22Rv1 (cell line): ENCODE measurements at regions not wholly inside any gene's neighbourhood (a gene's known extent, or its start where the extent isn't known, plus 50 kb on each side); places are given as distances from the start of the nearest gene placed in this dataset.
"Not testable (repeated sequence)": the region's sequence is repeated elsewhere in the genome, so short reads cannot be mapped to it uniquely, and the experiment has no call there.

Experiments used
- H3K27ac ChIP-seq: fragments of 450-650 bp; 2 replicates; pipeline ENCODE4 v1.5.1; 2017
- TF ChIP-seq, protein P1 (sequence below): fragments of 450-650 bp; IDR thresholded peaks from 2 replicates; pipeline ENCODE4 v1.5.1; 2017; ENCODE audit warnings: mild to moderate bottlenecking

DNA sequence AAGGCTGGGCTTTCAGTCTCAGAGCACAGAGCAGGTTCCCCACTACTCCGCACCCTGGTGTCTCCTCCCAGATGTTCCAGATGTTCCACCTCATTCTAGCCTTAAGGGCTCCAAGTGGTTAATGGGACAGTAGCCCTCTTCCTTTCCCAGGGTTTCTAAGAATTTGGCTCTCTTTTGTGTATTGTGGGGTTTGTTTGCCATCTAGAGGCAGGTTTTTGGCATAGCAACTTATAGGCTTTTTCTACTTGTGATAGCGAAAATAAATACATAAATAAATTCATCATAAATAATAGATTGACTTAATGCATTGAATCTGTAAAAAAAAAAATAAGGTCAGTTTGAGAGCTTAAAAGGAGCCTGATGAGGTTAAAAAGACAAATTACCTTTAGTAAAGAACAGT is 86.1 kb upstream of the XKR3 start:
- not testable (repeated sequence) for H3K27ac ChIP-seq
- TF ChIP-seq, protein P1, sequence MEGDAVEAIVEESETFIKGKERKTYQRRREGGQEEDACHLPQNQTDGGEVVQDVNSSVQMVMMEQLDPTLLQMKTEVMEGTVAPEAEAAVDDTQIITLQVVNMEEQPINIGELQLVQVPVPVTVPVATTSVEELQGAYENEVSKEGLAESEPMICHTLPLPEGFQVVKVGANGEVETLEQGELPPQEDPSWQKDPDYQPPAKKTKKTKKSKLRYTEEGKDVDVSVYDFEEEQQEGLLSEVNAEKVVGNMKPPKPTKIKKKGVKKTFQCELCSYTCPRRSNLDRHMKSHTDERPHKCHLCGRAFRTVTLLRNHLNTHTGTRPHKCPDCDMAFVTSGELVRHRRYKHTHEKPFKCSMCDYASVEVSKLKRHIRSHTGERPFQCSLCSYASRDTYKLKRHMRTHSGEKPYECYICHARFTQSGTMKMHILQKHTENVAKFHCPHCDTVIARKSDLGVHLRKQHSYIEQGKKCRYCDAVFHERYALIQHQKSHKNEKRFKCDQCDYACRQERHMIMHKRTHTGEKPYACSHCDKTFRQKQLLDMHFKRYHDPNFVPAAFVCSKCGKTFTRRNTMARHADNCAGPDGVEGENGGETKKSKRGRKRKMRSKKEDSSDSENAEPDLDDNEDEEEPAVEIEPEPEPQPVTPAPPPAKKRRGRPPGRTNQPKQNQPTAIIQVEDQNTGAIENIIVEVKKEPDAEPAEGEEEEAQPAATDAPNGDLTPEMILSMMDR: peak; percentile 44

DNA sequence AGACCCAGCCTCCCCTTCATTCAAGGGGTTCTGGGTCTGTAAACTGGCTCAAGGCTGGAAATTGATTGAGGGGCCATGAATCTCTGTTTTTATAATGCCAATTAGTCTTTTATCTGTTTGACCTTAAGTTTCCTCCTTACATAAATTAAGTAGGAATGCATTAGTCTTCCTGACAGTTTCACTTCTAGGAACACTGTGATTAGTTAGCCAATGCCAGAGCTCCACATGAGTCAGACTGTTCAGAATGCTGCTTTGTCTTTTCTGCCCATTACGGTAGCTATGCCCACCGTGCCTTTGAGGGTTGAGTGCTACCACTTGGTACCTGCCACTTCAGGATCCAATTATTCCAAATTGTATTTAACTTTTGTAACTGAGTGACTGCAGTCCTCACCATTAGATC is 76.8 kb upstream of the XKR3 start:
- H3K27ac ChIP-seq: not testable (repeated sequence)

DNA sequence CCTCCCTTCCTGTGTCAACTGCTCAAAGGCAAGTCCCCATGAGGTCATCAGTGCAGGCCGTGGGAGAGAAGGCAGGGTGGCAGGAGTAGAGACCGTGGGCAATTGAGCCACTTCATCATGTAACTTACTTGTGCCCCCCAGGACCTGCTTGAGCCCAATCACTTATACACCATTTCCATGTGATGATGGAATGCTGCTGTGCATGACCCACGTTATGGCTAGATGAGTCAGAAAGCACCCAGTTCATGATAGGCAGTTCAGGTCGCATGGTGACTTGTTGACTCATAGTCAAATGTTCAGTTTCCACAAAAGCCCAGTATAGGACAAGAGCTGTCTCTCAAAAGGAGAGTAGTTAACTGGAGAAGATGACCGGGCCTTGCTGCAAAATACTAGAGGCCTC is 76.4 kb upstream of the XKR3 start:
- not testable (repeated sequence) for H3K27ac ChIP-seq

DNA sequence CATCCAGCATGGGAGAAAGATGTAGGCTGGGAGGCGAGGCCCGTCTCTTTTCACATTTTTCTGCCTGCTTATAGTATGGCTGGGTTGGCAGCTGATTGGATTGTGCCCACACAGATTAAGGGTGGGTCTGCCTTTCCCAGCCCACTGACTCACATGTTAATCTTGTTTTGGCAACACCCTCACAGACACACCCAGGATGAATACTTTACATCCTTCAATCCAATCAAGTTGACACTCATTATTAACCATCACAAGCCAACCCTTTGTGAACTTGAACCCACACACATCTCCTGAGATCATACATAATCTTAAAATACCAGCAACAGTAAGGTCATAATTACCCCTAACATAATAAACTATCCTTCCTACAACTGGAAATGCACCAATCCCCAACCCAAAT is 74.1 kb upstream of the XKR3 start:
- H3K27ac ChIP-seq: not testable (repeated sequence)

DNA sequence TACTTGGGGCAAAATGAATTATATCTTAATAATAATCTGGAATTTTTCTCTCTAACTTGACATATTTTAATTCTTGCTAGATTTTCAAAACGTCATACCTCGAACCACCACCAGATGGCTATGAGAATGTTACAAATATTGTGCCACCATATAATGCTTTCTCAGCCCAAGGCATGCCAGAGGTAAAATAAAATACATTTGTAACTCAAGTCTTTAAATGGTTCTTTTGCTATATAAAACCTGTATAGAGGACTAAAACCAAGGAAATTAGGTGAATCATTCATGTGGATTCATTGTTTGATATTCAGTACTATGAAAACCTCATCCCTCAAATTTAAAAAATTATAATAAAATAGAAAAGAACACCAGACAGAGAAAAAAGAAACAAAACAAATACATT is 72.2 kb upstream of the XKR3 start:
- TF ChIP-seq, protein P1: peak; percentile 32
- not testable (repeated sequence) for H3K27ac ChIP-seq

DNA sequence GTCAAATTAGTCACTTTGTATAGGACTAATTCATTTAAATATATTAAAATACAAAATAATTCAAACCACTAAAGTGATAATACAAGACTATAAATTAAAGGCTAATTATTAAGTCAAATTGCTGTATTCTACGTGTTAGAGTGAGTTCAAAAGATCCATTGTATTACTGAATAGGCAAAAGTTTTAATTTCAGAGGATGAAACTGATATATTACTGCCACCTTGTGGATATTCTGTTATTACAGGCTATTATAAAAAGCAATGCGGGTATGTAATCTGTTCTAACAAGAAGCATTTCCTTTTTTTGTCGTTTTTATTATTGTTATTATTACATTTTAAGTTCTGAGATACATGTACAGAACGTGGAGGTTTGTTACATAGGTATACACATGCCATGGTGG is 66.7 kb upstream of the XKR3 start:
- TF ChIP-seq, protein P1: peak; percentile 36
- H3K27ac ChIP-seq: not testable (repeated sequence)

DNA sequence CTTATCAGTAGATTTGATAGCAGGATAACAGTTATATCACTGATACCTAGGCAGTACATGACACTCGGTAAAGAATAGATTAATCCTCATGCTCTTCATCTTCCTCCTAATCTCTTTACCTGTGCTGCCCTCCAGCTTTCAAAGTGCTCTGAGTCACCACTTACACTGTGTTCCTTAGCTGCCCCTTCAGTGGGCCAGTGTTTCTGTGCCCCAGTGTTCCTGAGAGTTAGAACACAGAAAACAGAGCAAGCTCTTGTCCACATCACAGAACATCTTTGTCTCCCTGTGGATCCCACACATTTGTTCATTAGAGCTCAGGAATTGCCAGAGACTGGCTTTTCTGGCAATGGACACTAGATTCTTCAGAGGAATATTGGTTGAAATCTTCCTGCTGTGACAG is 51.1 kb upstream of the XKR3 start:
- H3K27ac ChIP-seq: not testable (repeated sequence)
